Breast epithelium (tissue), 4 donors: ENCODE measurements at regions not wholly inside any gene's neighbourhood (a gene's known extent, or its start where the extent isn't known, plus 50 kb on each side); places are given as distances from the start of the nearest gene placed in this dataset.

Experiments used
- DNase-seq, 2 donors: peaks; one replicate each; pipeline ENCODE4 v3.0.0-alpha.2; 2019; ENCODE audit warnings: low spot score in 2 of 2
- H3K27ac ChIP-seq, 2 donors: fragments of 200-600 bp; sonication (generic) in 1 of 2; one replicate each; pipeline ENCODE4 v1.5.1; 2016 to 2019; ENCODE audit warnings: mild to moderate bottlenecking in 1 of 2
- H3K27me3 ChIP-seq, 2 donors: fragments of 200-600 bp; sonication (generic) in 1 of 2; one replicate each; pipeline versions ENCODE4 v1.5.1 to v1.6.0; 2017 to 2019; ENCODE audit warnings: control low read depth in 1 of 2, mild to moderate bottlenecking in 1 of 2
- H3K36me3 ChIP-seq: fragments of 200-600 bp; one replicate; pipeline ENCODE4 v1.5.1; 2019
- H3K4me1 ChIP-seq, 2 donors: fragments of 200-600 bp; sonication (generic); one replicate each; pipeline ENCODE4 v1.5.1; 2016 to 2019; ENCODE audit warnings: control low read depth in 1 of 2
- H3K4me3 ChIP-seq, 3 donors: fragments of 200-600 bp; sonication (generic); 1 replicate in 2 of 3; 2 replicates in 1 of 3; pipeline ENCODE4 v1.5.1; 2016 to 2019; ENCODE audit warnings: mild to moderate bottlenecking in 3 of 3, moderate library complexity in 2 of 3
- H3K9me3 ChIP-seq, 2 donors: fragments of 200-600 bp; sonication (generic) in 1 of 2; one replicate each; pipeline ENCODE4 v1.5.1; 2016 to 2019; ENCODE audit warnings: control low read depth in 1 of 2
- POLR2A ChIP-seq: fragments of 450-650 bp; IDR thresholded peaks from one replicate; pipeline ENCODE4 v1.6.1; 2016; ENCODE audit warnings: antibody characterized with exemption, mild to moderate bottlenecking, moderate library complexity
- POLR2AphosphoS5 ChIP-seq, 3 donors: sonication (generic); formaldehyde crosslinking; IDR thresholded peaks; one replicate each; pipeline ENCODE4 v1.6.1; 2017; ENCODE audit warnings: antibody characterized with exemption in 3 of 3
- intact Hi-C: fragments of 100-400 bp; cut with DNase I; formaldehyde crosslinking; loops from one replicate; pipeline ENCODE4 v1.15.1; 2023; ENCODE audit warnings: low total_unique reads
- TF ChIP-seq, protein P1 (sequence below), 3 donors: fragments of 450-650 bp; IDR thresholded peaks; one replicate each; pipeline ENCODE4 v1.5.1; 2016 to 2017; ENCODE audit warnings: antibody characterized with exemption in 3 of 3, mild to moderate bottlenecking in 3 of 3, moderate library complexity in 3 of 3

DNA sequence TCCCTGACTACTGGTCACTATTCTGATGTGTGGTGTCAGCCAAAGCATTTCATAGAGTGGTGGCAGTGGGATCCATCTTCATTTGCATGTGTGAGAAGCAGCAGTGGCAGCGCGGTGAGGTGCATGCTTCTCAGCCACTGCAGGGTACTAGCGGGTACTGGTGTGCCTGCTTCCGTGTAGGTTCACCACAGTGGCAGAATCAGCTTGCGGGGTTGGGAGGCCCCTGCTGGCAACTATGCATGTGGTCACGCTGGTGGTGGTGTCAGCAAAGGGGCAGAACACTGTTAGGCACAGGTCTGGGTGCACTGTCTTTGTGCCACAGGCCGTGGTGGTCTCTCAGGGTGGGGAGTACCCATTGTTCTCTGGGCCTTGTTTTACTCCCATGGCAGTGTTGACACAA lies 286.4 kb upstream of the TENM4 start:
- Histone ChIP-seq H3K27me3 (no peaks in the 10 kb centered on the region), H3K36me3 (no peaks in the 10 kb centered on the region), H3K9me3 (peaks cover 0 to 5% of the 10 kb centered on the region in 2 donors), H3K4me3 (no peak overlapping the region), H3K4me1 (no peaks in the 10 kb centered on the region), H3K27ac (no peak overlapping the region)
- intact Hi-C loops = no loop called here
- no peak for DNase-seq
- TF ChIP-seq, protein P1, sequence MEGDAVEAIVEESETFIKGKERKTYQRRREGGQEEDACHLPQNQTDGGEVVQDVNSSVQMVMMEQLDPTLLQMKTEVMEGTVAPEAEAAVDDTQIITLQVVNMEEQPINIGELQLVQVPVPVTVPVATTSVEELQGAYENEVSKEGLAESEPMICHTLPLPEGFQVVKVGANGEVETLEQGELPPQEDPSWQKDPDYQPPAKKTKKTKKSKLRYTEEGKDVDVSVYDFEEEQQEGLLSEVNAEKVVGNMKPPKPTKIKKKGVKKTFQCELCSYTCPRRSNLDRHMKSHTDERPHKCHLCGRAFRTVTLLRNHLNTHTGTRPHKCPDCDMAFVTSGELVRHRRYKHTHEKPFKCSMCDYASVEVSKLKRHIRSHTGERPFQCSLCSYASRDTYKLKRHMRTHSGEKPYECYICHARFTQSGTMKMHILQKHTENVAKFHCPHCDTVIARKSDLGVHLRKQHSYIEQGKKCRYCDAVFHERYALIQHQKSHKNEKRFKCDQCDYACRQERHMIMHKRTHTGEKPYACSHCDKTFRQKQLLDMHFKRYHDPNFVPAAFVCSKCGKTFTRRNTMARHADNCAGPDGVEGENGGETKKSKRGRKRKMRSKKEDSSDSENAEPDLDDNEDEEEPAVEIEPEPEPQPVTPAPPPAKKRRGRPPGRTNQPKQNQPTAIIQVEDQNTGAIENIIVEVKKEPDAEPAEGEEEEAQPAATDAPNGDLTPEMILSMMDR (IDR thresholded peaks at IDR 0.05) = no peak
- TF ChIP-seq POLR2AphosphoS5 (IDR thresholded peaks at IDR 0.05) = no peak
- TF ChIP-seq POLR2A = no peak

DNA sequence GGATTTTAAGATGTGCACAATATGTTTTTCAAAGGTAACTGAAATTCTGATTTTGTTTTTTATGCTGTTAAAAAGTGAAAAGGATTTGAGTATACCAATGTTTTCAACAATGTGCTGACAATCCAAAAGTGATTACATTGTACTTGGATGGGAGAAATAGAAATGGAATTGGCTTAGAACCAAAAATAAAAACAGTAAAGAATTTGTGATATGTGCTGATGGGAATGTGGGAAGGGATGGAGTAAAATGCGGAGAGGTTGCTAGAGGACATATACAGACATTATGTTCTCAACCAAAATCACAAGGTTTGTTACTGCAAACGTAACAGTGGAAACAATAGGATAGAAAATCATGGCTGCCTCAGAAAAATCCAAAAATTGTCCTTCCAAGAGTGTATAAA lies 279.3 kb upstream of the TENM4 start:
- Histone ChIP-seq H3K27me3 (no peaks in the 10 kb centered on the region), H3K4me1 (no peaks in the 10 kb centered on the region), H3K36me3 (no peaks in the 10 kb centered on the region), H3K4me3 (no peak overlapping the region), H3K9me3 (no peaks in the 10 kb centered on the region), H3K27ac (no peak overlapping the region)
- DNase-seq = no peak
- TF ChIP-seq, protein P1 (IDR thresholded peaks at IDR 0.05) = no peak
- TF ChIP-seq POLR2A (no peak), POLR2AphosphoS5 (IDR thresholded peaks at IDR 0.05) (no peak)
- intact Hi-C loops = no loop called here

DNA sequence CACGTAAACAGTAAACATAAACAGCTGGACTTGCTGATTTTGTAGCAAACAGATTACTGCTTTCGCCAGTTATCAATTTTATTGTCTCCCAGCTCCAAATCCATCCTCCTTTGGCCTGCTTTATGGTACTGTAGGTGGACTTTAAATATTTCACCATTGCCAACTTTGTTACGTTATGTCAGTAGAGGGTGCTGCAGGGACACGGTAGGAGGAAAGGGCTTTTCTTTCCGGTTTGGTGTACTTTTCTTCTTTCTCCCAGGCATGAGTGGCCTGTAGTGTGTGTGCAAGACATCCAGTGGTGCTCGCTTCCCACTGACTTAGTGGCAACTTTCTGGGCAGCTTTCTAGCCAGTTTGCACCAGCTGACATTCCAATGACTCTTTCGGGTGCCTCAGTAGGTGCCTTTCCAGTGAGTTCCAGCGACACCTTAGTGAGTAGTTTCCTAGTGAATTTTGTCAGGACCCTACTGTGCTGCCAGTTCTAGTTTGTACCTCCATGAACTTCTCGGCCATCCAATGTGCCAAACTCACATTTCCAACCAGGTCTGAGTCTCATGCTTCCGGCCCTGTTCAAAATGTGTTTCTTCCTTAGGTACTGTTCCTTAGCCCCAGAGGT lies 267.6 kb upstream of the TENM4 start:
- H3K27ac ChIP-seq = no peak overlapping the region
- no peaks in the 10 kb centered on the region for H3K36me3 ChIP-seq
- no peak overlapping the region for H3K4me3 ChIP-seq
- H3K9me3 ChIP-seq = peaks cover 0 to 19% of the 10 kb centered on the region in 2 donors
- H3K4me1 ChIP-seq = no peaks in the 10 kb centered on the region
- TF ChIP-seq POLR2AphosphoS5 (IDR thresholded peaks at IDR 0.05) (no peak), POLR2A (no peak)
- TF ChIP-seq, protein P1 (IDR thresholded peaks at IDR 0.05) = no peak
- no peaks in the 10 kb centered on the region for H3K27me3 ChIP-seq
- DNase-seq = no peak
- intact Hi-C loops = no loop called here

DNA sequence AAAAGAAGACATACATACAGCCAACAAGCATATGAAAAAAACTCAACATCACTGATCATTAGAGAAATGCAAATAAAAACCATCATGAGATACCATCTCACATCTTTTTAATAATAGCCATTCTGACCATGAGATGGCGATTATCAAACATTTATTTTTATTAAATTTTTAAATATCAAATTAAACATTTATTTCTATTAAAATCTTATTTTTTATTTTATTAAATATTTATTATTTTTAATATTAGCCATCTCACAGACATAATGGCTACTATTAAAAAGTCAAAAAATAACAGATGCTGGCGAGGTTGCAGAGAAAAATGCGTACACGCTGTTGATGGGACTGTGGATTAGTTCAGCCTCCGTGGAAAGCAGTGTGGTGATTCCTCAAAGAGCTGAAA lies 264.8 kb upstream of the TENM4 start:
- peaks cover 13 to 28% of the 10 kb centered on the region in 2 donors for H3K9me3 ChIP-seq
- no peak overlapping the region for H3K27ac ChIP-seq
- TF ChIP-seq POLR2AphosphoS5 (IDR thresholded peaks at IDR 0.05) = no peak
- TF ChIP-seq, protein P1 (IDR thresholded peaks at IDR 0.05) = no peak
- no peaks in the 10 kb centered on the region for H3K36me3 ChIP-seq
- DNase-seq = no peak
- no peaks in the 10 kb centered on the region for H3K4me1 ChIP-seq
- intact Hi-C loops = no loop called here
- no peak overlapping the region for H3K4me3 ChIP-seq
- no peaks in the 10 kb centered on the region for H3K27me3 ChIP-seq

DNA sequence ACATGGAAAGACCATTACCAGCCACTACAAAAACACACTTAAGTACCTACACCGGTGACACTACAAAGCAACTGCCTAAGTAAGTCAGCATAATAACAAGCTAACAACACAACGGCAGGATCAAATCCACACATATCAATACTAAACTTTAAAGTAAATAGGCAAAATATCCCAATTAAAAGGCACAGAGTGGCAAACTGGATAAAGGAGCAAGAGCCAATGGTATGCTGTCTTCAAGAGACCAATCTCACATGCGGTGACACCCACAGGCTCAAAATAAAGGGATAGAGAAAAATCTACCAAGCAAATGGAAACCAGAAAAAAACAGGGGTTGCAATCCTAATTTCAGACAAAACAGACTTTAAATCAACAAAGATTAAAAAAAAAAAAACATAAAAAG lies 261.5 kb upstream of the TENM4 start:
- TF ChIP-seq POLR2A = no peak
- TF ChIP-seq, protein P1 (IDR thresholded peaks at IDR 0.05) = no peak
- no peak for TF ChIP-seq POLR2AphosphoS5 (IDR thresholded peaks at IDR 0.05)
- intact Hi-C loops = no loop called here

More for the DNA sequence above, 261.5 kb upstream of the TENM4 start:
- H3K27ac ChIP-seq = no peak overlapping the region
- peaks cover 17 to 27% of the 10 kb centered on the region in 2 donors for H3K9me3 ChIP-seq
- no peaks in the 10 kb centered on the region for H3K27me3 ChIP-seq
- no peak for DNase-seq
- no peak overlapping the region for H3K4me3 ChIP-seq
- no peaks in the 10 kb centered on the region for H3K36me3 ChIP-seq
- no peaks in the 10 kb centered on the region for H3K4me1 ChIP-seq
